Skin epidermis (tissue), 12 donors: ENCODE measurements at regions not wholly inside any gene's neighbourhood (a gene's known extent, or its start where the extent isn't known, plus 50 kb on each side); places are given as distances from the start of the nearest gene placed in this dataset.
"Not testable (repeated sequence)": the region's sequence is repeated elsewhere in the genome, so short reads cannot be mapped to it uniquely, and the experiment has no call there.

ENCODE experiments used
- H3K27ac ChIP-seq, 21 experiments: fragments of 200-600 bp; sonication (generic) in 11 of 21; one replicate each; pipeline ENCODE4 v1.5.0; 2020; ENCODE audit warnings: mild to moderate bottlenecking in 3 of 21, inconsistent platforms in 2 of 21, moderate library complexity in 2 of 21
- H3K4me3 ChIP-seq, 7 experiments: fragments of 200-600 bp; sonication (generic) in 2 of 7; one replicate each; pipeline ENCODE4 v1.5.0; 2020; ENCODE audit warnings: inconsistent platforms in 2 of 7, mild to moderate bottlenecking in 2 of 7, moderate library complexity in 1 of 7

DNA sequence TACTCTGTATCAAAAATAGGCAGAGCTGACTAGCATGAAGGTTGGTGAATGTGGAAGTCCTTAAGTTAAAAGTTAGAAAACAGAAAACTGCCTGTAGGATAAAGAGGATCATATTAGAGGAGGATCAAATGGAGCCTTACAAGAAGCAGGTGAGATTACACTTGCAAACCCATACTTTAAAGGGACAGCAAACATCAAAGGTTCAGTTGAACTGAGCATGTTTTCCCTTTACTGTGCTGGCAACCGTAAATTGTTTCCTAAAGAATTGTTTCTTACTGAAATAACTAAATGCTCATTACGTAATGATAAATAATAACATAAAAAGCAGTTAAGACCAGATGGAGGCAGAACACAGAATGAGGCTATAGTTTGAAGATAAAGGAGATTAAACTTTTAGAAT lies 465.3 kb upstream of the FTMT start:
- H3K4me3 ChIP-seq = no peak overlapping the region

GRCh38 chr5:121396716-121397115 lies 455.0 kb upstream of the FTMT start:
- no peak overlapping the region for H3K27ac ChIP-seq

More for the DNA sequence above, 465.3 kb upstream of the FTMT start:
- H3K27ac ChIP-seq = no peak overlapping the region

DNA sequence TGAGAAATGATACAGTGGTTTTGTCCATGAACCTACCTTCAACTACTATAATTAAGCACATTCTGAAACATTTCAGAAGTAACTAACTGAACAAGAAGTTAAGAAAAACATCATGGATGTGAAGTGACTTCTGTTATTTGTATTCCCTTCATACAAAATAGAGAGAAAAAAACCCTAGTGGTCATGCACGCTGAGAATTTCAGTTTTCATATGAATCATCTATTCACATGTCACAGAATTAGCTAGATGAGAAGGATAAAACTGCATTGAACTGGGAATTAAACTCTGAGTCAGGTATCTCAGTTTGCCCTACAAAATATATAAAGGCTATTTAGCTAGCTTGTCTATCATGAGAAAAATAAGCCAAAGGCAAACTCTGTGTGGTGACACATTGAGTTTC lies 451.8 kb upstream of the FTMT start:
- Histone ChIP-seq H3K4me3 (no peak overlapping the region), H3K27ac (no peak overlapping the region)

More at GRCh38 chr5:121396716-121397115, 455.0 kb upstream of the FTMT start:
- H3K4me3 ChIP-seq = no peak overlapping the region

DNA sequence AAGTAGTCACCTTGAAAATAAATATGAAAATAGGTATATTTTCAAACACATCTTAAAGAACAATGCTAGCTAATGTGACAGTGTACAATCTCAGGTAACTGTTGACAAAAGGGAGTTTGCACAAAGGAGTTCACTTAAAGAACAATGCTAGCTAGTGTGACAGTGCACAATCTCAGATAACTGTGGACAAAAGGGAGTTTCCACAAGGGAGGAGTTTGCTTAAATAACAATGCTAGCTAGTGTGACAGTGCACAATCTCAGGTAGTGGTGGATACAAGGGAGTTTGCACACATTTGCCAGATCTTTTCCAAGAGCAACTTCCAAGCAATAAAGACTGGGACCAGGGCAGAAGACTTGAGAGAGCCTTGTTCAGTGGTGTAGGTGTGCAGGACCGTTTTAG lies 442.9 kb upstream of the FTMT start:
- no peak overlapping the region for H3K4me3 ChIP-seq
- no peak overlapping the region for H3K27ac ChIP-seq

GRCh38 chr5:121415270-121415669 lies 436.4 kb upstream of the FTMT start:
- no peak overlapping the region for H3K27ac ChIP-seq

DNA sequence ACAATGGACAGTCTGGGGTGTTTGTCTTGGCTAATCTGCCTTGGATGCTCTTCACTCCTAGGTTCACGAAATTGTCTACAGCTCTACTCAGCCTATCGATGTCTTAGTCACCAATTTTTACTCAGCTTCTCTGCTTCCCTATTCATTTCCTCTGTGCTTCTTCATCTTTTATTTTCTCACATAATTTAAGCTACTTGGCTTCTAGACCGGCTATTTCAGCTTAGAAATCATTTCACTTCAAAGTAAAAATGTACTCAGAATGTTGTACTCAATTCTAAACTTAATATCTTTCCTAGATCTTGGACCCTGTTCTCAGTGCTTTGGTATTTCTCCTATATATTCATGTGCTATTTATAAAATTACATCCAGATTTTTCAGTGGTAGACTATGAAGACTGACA lies 430.0 kb upstream of the FTMT start:
- Histone ChIP-seq H3K4me3 (no peak overlapping the region), H3K27ac (no peak overlapping the region)

More at GRCh38 chr5:121415270-121415669, 436.4 kb upstream of the FTMT start:
- H3K4me3 ChIP-seq = no peak overlapping the region

- Histone ChIP-seq H3K27ac (no peak overlapping the region), H3K4me3 (no peak overlapping the region)
Observed at GRCh38 chr5:121424976-121425375, 426.7 kb upstream of the FTMT start.

- Histone ChIP-seq H3K27ac (no peak overlapping the region), H3K4me3 (no peak overlapping the region)
Observed at GRCh38 chr5:121426153-121426552, 425.5 kb upstream of the FTMT start.

GRCh38 chr5:121429761-121430160 lies 421.9 kb upstream of the FTMT start:
- H3K27ac ChIP-seq = no peak overlapping the region
- no peak overlapping the region for H3K4me3 ChIP-seq

DNA sequence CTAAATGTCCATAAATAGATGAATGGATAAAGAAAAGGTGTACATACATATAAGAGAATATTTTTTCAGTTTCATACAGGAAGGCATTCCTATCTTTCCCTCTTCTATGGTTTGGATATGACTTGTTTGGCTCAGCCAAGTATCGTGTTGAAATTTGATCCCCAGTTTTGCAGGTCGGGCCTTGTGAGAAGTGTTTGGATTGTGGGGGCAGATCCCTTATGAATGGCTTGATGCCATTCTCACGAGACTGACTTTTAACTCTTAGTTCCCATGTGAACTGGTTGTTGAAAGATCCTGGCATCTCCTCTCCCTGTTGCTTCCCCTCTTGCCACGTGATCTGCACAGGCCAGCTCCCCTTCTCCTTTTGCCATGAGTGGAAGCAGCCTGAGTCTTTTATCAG lies 421.1 kb upstream of the FTMT start:
- Histone ChIP-seq H3K27ac (no peak overlapping the region), H3K4me3 (no peak overlapping the region)

DNA sequence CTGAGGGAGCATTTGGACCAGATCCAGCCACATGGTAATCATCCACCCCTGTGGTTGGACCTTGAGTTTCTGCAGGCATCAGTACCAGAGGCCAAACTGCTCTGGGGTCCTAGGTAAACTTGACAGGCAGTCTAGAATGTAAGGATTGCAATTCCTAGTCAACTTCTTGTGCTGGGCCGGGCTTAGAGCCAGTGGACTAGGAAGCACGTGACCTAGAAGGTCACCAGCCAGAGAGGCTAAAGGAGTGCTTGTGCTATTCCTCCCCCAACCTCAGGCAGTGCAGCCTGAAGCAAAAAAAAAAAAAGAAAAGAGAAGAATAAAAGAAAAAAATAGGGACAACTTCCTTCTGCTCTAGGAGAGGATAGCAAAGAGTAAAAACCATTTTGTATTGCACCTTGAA lies 406.2 kb upstream of the FTMT start:
- Histone ChIP-seq H3K27ac (no peak overlapping the region), H3K4me3 (no peak overlapping the region)

GRCh38 chr5:121462441-121462840 lies 389.2 kb upstream of the FTMT start:
- H3K4me3 ChIP-seq = no peak overlapping the region
- H3K27ac ChIP-seq = no peak overlapping the region

- H3K27ac ChIP-seq, H3K4me3 ChIP-seq: not testable (repeated sequence)
Observed at GRCh38 chr5:121471222-121471621, 380.5 kb upstream of the FTMT start.

GRCh38 chr5:121478636-121479035 lies 373.0 kb upstream of the FTMT start:
- Histone ChIP-seq H3K27ac (no peak overlapping the region), H3K4me3 (no peak overlapping the region)

- H3K4me3 ChIP-seq = no peak overlapping the region
- no peak overlapping the region for H3K27ac ChIP-seq
Observed at GRCh38 chr5:121479337-121479736, 372.3 kb upstream of the FTMT start.

GRCh38 chr5:121485281-121485680 lies 366.4 kb upstream of the FTMT start:
- H3K27ac ChIP-seq = no peak overlapping the region
- H3K4me3 ChIP-seq = no peak overlapping the region

GRCh38 chr5:121485999-121486398 lies 365.7 kb upstream of the FTMT start:
- H3K4me3 ChIP-seq, H3K27ac ChIP-seq: not testable (repeated sequence)

GRCh38 chr5:121489972-121490371 lies 361.7 kb upstream of the FTMT start:
- Histone ChIP-seq H3K4me3 (no peak overlapping the region), H3K27ac (no peak overlapping the region)

GRCh38 chr5:121497176-121497575 lies 354.5 kb upstream of the FTMT start:
- Histone ChIP-seq H3K27ac (no peak overlapping the region), H3K4me3 (no peak overlapping the region)

GRCh38 chr5:121500310-121500709 lies 351.4 kb upstream of the FTMT start:
- H3K4me3 ChIP-seq = no peak overlapping the region
- H3K27ac ChIP-seq = no peak overlapping the region

DNA sequence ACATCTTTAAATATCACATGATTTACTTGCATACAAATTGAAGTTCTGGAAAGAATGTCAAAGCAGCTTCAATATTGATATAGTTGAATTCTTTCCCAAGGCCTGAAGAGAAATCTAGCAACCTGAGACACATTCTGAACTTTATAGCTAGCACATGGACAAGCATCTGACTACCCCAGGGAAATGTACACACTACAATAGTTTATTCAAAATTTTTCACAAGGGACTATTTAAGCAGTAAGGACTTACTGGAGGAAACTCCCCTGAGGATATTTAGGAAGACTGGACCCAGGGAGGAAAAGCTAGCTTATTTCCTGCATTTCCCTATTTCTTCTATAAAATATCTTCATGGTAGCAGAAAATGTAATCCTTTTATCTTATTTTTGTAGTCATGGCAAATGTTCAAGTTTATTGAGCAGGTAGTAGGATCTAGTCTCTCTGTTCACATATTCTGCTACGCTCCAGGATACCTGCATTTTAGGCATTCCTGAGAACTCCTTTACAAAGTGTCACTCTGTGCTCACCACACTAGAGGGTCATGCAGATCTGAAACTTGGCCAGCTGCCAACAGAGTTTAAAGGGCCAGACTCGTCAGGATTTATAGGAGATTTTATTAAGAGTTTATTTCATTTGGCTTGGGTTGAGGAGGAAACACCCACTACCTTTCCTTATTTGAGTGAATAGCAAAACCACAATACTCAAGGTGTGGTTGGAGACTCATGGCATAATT lies 348.4 kb upstream of the FTMT start:
- H3K4me3 ChIP-seq = no peak overlapping the region
- H3K27ac ChIP-seq = no peak overlapping the region

DNA sequence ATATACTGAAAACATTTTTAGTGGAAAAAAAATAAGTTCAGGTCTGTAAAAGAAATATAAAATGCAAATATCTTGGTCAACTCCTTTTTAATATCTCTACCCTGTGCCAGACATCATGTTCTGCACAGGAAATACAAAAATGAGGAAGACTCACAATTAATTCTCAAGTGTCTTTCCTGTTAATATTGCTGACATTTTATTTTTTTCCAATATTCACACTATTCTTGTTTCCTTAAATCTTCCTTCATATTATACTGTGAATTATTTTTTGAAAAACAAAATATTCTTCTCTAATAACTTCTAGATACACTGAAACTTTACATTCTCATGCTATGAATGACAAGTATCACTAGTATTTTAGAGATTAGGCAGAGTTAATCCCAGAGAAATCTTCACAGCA lies 334.7 kb upstream of the FTMT start:
- Histone ChIP-seq H3K4me3 (no peak overlapping the region), H3K27ac (no peak overlapping the region)
